ENCODE measurements at regions not wholly inside any gene's neighbourhood (a gene's known extent, or its start where the extent isn't known, plus 50 kb on each side); places are given as distances from the start of the nearest gene placed in this dataset.

DNA sequence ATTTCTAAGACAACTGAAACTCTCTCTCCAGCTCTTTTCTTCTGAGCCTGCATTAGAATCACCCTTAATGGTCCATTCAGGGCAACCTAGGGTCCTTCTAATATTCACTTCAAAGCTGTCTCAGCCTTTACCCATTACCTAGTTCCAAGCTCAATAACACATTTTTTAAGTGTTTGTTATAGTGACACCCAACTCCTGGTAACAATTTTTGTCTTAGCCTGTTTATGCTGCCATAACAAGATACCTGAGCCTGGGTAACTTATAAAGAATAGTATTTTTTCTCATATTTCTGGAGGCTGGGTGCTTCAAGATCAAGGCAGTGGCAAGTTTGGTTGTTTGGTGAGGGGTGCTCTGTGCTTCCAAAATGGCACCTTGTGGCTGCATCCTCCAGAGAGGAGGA, 531.5 kb upstream of the USP24 start:
- Histone ChIP-seq H2BK12ac (ENCODE audit: low read length) (no peak overlapping the region), H4K91ac (ENCODE audit: low read depth, low read length, poor library complexity) (no peak overlapping the region), H3K23ac (ENCODE audit: low read depth, low read length, poor library complexity) (no peak overlapping the region), H3K18ac (ENCODE audit: low read length) (no peak overlapping the region), H3K27ac (replicated peaks; ENCODE audit: low read length) (no peak overlapping the region), H3K79me1 (ENCODE audit: low read depth, low read length) (no peaks in the 10 kb centered on the region), H3K14ac (ENCODE audit: low read length) (no peak overlapping the region), H3K27me3 (ENCODE audit: control insufficient read depth in 3 of 3, insufficient read depth in 3 of 3, low read depth in 1 of 3, low read length in 3 of 3) (no peaks in the 10 kb centered on the region), H3K4me2 (ENCODE audit: insufficient read depth, low read length, poor library complexity, severe bottlenecking) (no peak overlapping the region), H3K4me1 (ENCODE audit: control insufficient read depth in 2 of 2, insufficient read depth in 1 of 2, low read depth in 1 of 2, low read length in 2 of 2) (no peaks in the 10 kb centered on the region), H3K36me3 (replicated peaks in 1 of 2; ENCODE audit: control insufficient read depth in 2 of 2, insufficient read depth in 2 of 2, low read length in 2 of 2) (no peaks in the 10 kb centered on the region), H3K9ac (ENCODE audit: low read depth, low read length, poor library complexity) (no peak overlapping the region), H2BK5ac (ENCODE audit: low read length) (no peak overlapping the region), H2BK15ac (ENCODE audit: low read length) (no peak overlapping the region), H4K8ac (ENCODE audit: low read depth, low read length) (no peak overlapping the region), H3K4ac (ENCODE audit: low read length) (no peak overlapping the region), H2AFZ (ENCODE audit: low read length) (no peak overlapping the region), H3K9me3 (replicated peaks in 1 of 2; ENCODE audit: control insufficient read depth in 2 of 2, insufficient read depth in 1 of 2, low read depth in 1 of 2, low read length in 2 of 2) (no peaks in the 10 kb centered on the region), H2BK120ac (ENCODE audit: low read depth, low read length) (no peak overlapping the region), H2AK5ac (ENCODE audit: low read depth, low read length) (no peak overlapping the region), H3K4me3 (ENCODE audit: low read length in 2 of 2) (no peak overlapping the region)
- DNase-seq (ENCODE audit: low spot score), result no peak

DNA sequence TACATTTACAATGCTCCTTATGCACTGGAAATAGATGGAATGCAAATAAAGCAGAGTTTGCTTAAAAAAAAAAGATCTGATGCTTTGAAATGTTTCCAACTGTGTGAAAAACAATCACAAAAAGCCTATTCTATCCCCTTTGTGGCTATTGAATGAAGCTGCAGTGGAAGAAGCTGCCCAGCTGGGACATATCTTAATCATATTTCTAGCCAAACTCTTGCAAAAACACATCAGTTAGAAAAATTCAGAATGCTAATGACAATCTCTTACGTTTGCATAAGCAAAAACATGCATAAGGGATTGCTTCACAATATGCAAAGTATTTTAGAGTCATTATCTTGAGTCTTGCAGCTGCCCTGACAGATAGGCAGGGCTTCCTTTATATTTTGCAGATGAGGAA, 526.4 kb upstream of the USP24 start:
- Histone ChIP-seq H3K23ac (ENCODE audit: low read depth, low read length, poor library complexity) (no peak overlapping the region), H3K36me3 (replicated peaks in 1 of 2; ENCODE audit: control insufficient read depth in 2 of 2, insufficient read depth in 2 of 2, low read length in 2 of 2) (no peaks in the 10 kb centered on the region), H3K9ac (ENCODE audit: low read depth, low read length, poor library complexity) (no peak overlapping the region), H2BK5ac (ENCODE audit: low read length) (no peak overlapping the region), H2BK12ac (ENCODE audit: low read length) (no peak overlapping the region), H3K14ac (ENCODE audit: low read length) (no peak overlapping the region), H3K18ac (ENCODE audit: low read length) (no peak overlapping the region), H3K79me1 (ENCODE audit: low read depth, low read length) (no peaks in the 10 kb centered on the region), H3K4me2 (ENCODE audit: insufficient read depth, low read length, poor library complexity, severe bottlenecking) (no peak overlapping the region), H2BK15ac (ENCODE audit: low read length) (no peak overlapping the region), H3K4me1 (ENCODE audit: control insufficient read depth in 2 of 2, insufficient read depth in 1 of 2, low read depth in 1 of 2, low read length in 2 of 2) (no peaks in the 10 kb centered on the region), H2BK120ac (ENCODE audit: low read depth, low read length) (no peak overlapping the region), H3K4me3 (ENCODE audit: low read length in 2 of 2) (no peak overlapping the region), H4K91ac (ENCODE audit: low read depth, low read length, poor library complexity) (no peak overlapping the region), H4K8ac (ENCODE audit: low read depth, low read length) (no peak overlapping the region), H2AFZ (ENCODE audit: low read length) (no peak overlapping the region), H3K4ac (ENCODE audit: low read length) (no peak overlapping the region), H3K9me3 (replicated peaks in 1 of 2; ENCODE audit: control insufficient read depth in 2 of 2, insufficient read depth in 1 of 2, low read depth in 1 of 2, low read length in 2 of 2) (no peaks in the 10 kb centered on the region), H2AK5ac (ENCODE audit: low read depth, low read length) (no peak overlapping the region), H3K27ac (replicated peaks; ENCODE audit: low read length) (no peak overlapping the region), H3K27me3 (ENCODE audit: control insufficient read depth in 3 of 3, insufficient read depth in 3 of 3, low read depth in 1 of 3, low read length in 3 of 3) (no peaks in the 10 kb centered on the region)
- DNase-seq (ENCODE audit: low spot score), result no peak
- no CpG with 5 or more reads among the region's 1 CpG for WGBS, 2 donors (ENCODE audit: extremely low coverage in 2 of 2, insufficient read length in 2 of 2, insufficient replicate concordance in 1 of 2)

DNA sequence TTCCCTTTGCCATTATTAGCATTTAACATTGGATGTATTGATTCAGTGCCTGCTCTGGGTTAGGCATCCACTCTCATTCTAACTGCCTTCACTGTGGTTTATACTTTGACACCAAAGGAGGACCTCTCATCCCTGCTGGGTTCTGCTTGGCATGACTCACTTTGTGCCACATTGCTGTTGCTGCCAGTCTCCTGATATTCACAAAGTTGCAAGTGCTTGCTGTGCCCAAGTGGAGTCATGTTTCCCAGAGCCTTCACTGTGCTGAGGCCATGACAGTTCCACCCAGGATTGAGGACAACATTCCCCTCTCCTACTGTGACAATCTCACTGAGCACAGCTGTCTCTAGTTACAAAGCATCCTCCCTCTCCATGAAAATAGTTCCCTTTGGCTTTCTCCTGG, 519.9 kb upstream of the USP24 start:
- Histone ChIP-seq H3K14ac (ENCODE audit: low read length) (no peak overlapping the region), H3K9ac (ENCODE audit: low read depth, low read length, poor library complexity) (no peak overlapping the region), H3K27me3 (ENCODE audit: control insufficient read depth in 3 of 3, insufficient read depth in 3 of 3, low read depth in 1 of 3, low read length in 3 of 3) (no peaks in the 10 kb centered on the region), H2AFZ (ENCODE audit: low read length) (no peak overlapping the region), H2BK15ac (ENCODE audit: low read length) (no peak overlapping the region), H2BK5ac (ENCODE audit: low read length) (no peak overlapping the region), H3K27ac (replicated peaks; ENCODE audit: low read length) (no peak overlapping the region), H3K4me2 (ENCODE audit: insufficient read depth, low read length, poor library complexity, severe bottlenecking) (no peak overlapping the region), H3K23ac (ENCODE audit: low read depth, low read length, poor library complexity) (no peak overlapping the region), H3K36me3 (replicated peaks in 1 of 2; ENCODE audit: control insufficient read depth in 2 of 2, insufficient read depth in 2 of 2, low read length in 2 of 2) (no peaks in the 10 kb centered on the region), H2BK120ac (ENCODE audit: low read depth, low read length) (no peak overlapping the region), H3K9me3 (replicated peaks in 1 of 2; ENCODE audit: control insufficient read depth in 2 of 2, insufficient read depth in 1 of 2, low read depth in 1 of 2, low read length in 2 of 2) (no peaks in the 10 kb centered on the region), H3K79me1 (ENCODE audit: low read depth, low read length) (no peaks in the 10 kb centered on the region), H4K8ac (ENCODE audit: low read depth, low read length) (no peak overlapping the region), H2AK5ac (ENCODE audit: low read depth, low read length) (no peak overlapping the region), H3K18ac (ENCODE audit: low read length) (no peak overlapping the region), H3K4ac (ENCODE audit: low read length) (no peak overlapping the region), H3K4me1 (ENCODE audit: control insufficient read depth in 2 of 2, insufficient read depth in 1 of 2, low read depth in 1 of 2, low read length in 2 of 2) (no peaks in the 10 kb centered on the region), H3K4me3 (ENCODE audit: low read length in 2 of 2) (no peak overlapping the region), H2BK12ac (ENCODE audit: low read length) (no peak overlapping the region), H4K91ac (ENCODE audit: low read depth, low read length, poor library complexity) (no peak overlapping the region)
- no peak for DNase-seq (ENCODE audit: low spot score)

DNA sequence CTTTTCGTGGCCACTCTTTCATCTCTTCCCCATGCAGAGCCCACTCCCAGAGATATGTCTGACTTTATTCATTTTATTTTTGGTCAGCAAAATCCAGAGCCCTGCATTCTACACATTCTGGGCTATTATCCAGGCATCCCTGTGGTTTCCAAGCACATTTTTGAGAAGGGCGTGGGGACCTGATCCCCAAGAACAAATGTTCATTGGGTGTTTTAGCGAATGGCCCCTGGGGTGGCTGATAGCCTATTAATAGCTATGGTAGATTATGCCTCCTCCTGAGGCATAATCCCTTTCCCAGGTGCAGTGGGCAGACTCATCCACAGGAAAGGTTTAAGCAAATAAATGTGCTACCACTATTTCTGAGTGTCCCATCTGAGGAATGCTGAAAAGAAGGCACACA, 511.8 kb upstream of the USP24 start:
- H3K18ac ChIP-seq (ENCODE audit: low read length), result no peak overlapping the region
- H3K4me3 ChIP-seq (ENCODE audit: low read length in 2 of 2), result no peak overlapping the region
- no peak overlapping the region for H2BK5ac ChIP-seq (ENCODE audit: low read length)
- H3K9ac ChIP-seq (ENCODE audit: low read depth, low read length, poor library complexity), result no peak overlapping the region
- no peak overlapping the region for H2AFZ ChIP-seq (ENCODE audit: low read length)
- H3K23ac ChIP-seq (ENCODE audit: low read depth, low read length, poor library complexity), result no peak overlapping the region
- H4K8ac ChIP-seq (ENCODE audit: low read depth, low read length), result no peak overlapping the region
- WGBS, 2 donors (ENCODE audit: extremely low coverage in 2 of 2, insufficient read length in 2 of 2, insufficient replicate concordance in 1 of 2), result no CpG with 5 or more reads among the region's 3 CpGs
- H3K4me1 ChIP-seq (ENCODE audit: control insufficient read depth in 2 of 2, insufficient read depth in 1 of 2, low read depth in 1 of 2, low read length in 2 of 2), result no peaks in the 10 kb centered on the region
- no peak overlapping the region for H2BK120ac ChIP-seq (ENCODE audit: low read depth, low read length)
- no peak for DNase-seq (ENCODE audit: low spot score)
- no peak overlapping the region for H2BK12ac ChIP-seq (ENCODE audit: low read length)
- no peak overlapping the region for H2AK5ac ChIP-seq (ENCODE audit: low read depth, low read length)
- no peaks in the 10 kb centered on the region for H3K9me3 ChIP-seq (replicated peaks in 1 of 2; ENCODE audit: control insufficient read depth in 2 of 2, insufficient read depth in 1 of 2, low read depth in 1 of 2, low read length in 2 of 2)
- H4K91ac ChIP-seq (ENCODE audit: low read depth, low read length, poor library complexity), result no peak overlapping the region
- no peaks in the 10 kb centered on the region for H3K36me3 ChIP-seq (replicated peaks in 1 of 2; ENCODE audit: control insufficient read depth in 2 of 2, insufficient read depth in 2 of 2, low read length in 2 of 2)
- H3K4me2 ChIP-seq (ENCODE audit: insufficient read depth, low read length, poor library complexity, severe bottlenecking), result no peak overlapping the region
- no peak overlapping the region for H2BK15ac ChIP-seq (ENCODE audit: low read length)
- H3K27me3 ChIP-seq (ENCODE audit: control insufficient read depth in 3 of 3, insufficient read depth in 3 of 3, low read depth in 1 of 3, low read length in 3 of 3), result no peaks in the 10 kb centered on the region
- no peak overlapping the region for H3K27ac ChIP-seq (replicated peaks; ENCODE audit: low read length)
- H3K4ac ChIP-seq (ENCODE audit: low read length), result no peak overlapping the region
- no peaks in the 10 kb centered on the region for H3K79me1 ChIP-seq (ENCODE audit: low read depth, low read length)
- no peak overlapping the region for H3K14ac ChIP-seq (ENCODE audit: low read length)

Data from neuronal stem cell (in vitro differentiated cells).